ENCODE measurements at regions not wholly inside any gene's neighbourhood (a gene's known extent, or its start where the extent isn't known, plus 50 kb on each side); places are given as distances from the start of the nearest gene placed in this dataset.

DNA sequence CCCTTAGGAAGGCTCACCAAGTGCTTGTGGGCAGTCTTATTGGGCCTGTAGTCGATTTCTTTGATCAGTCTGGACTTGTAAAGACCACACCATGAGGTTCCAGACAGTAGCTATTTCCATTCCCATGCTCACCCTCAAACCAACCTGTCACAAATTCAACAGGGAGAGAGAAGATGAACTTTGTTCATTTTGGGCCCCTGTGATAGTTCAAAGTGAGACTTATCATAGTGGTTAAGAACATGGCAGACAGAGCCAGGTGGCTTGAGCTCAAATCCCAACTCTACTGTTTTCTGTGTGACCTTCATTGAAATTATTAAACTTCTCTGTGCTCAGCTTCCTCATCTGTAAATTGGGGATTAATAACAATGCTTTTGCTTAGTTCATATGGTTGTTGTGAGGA, 53.9 kb upstream of the CTLA4 start:
- H3K4me3 ChIP-seq (ENCODE audit: control insufficient read depth in 1 of 7, extremely low read depth in 1 of 7, insufficient read depth in 4 of 7, low read depth in 2 of 7, low read length in 6 of 7): no peak overlapping the region
- ChIA-PET POLR2A (no interaction called here), CTCF (interaction anchor here (1.0 to 9.5 kb wide), 6 partner anchors 324 to 588 kb away, joined by 3 to 110 read pairs (median 9); no protein-coding TSS in a partner anchor)
- peaks cover 0 to 6% (median 0%) of the 10 kb centered on the region in 5 experiments for H3K27me3 ChIP-seq (replicated peaks in 2 of 5; ENCODE audit: control insufficient read depth in 4 of 5, insufficient read depth in 5 of 5, low read length in 4 of 5)
- H3K27ac ChIP-seq (ENCODE audit: insufficient read depth in 1 of 2, low read depth in 1 of 2, low read length in 2 of 2, poor library complexity in 1 of 2, severe bottlenecking in 2 of 2): no peak overlapping the region
- H3K9me3 ChIP-seq (ENCODE audit: control extremely low read depth in 1 of 5, control insufficient read depth in 4 of 5, insufficient read depth in 2 of 5, low read depth in 1 of 5, low read length in 4 of 5): no peaks in the 10 kb centered on the region
- no peaks in the 10 kb centered on the region for H3K36me3 ChIP-seq (ENCODE audit: control insufficient read depth in 4 of 4, insufficient read depth in 4 of 4, low read length in 3 of 4)
- WGBS (ENCODE audit: insufficient coverage): no CpG with 5 or more reads among the region's 1 CpG
- DNase-seq: no peak
- peaks cover 0 to 11% (median 7%) of the 10 kb centered on the region in 4 experiments for H3K4me1 ChIP-seq (ENCODE audit: control extremely low read depth in 1 of 4, control insufficient read depth in 4 of 4, insufficient read depth in 4 of 4, low read length in 3 of 4)

DNA sequence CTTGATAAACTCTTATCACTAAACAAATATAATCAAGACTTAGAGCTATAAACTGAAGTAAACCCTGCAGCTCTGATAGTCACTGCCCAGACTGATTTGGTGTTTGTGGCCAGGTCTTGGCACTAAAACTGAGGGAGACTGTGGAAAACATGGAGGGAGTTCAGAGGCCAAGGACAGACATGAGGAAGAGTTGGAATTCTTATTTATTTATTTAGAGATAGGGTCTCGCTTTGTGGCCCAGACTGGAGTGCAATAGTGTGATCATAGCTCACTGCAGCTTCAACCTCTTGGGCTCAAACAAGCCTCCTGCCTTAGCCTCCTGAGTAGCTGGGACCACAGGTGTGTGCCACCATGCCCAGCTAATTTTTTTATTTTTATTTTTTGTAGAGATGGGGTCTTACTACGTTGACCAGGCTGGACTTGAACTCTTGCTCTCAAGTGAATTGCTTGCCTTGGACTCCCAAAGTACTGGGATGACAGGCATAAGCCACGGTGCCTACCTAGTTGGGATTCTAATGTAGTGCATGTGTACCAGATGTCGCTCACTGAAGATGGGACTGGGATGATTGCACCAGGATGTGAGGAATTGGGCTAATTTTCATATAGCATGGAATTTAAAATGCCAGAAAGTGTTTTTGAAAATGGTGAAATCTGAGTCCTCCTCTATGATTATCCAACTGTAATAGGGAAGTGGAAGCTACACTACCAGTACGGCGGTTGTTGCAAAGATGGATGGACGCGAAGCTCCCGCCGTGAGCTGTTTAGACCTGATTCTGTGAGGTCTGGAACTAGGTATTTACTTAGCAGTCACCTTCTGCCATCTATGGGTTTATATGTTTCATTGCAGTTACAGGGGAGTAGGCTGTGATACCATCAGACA, 52.7 kb upstream of the CTLA4 start:
- Histone ChIP-seq H3K4me3 (ENCODE audit: control insufficient read depth in 1 of 7, extremely low read depth in 1 of 7, insufficient read depth in 4 of 7, low read depth in 2 of 7, low read length in 6 of 7) (peak overlapping the region in 1 of 7 experiments; percentile 26), H3K27me3 (replicated peaks in 2 of 5; ENCODE audit: control insufficient read depth in 4 of 5, insufficient read depth in 5 of 5, low read length in 4 of 5) (peaks cover 0 to 6% (median 0%) of the 10 kb centered on the region in 5 experiments), H3K4me1 (ENCODE audit: control extremely low read depth in 1 of 4, control insufficient read depth in 4 of 4, insufficient read depth in 4 of 4, low read length in 3 of 4) (peaks cover 0 to 11% (median 7%) of the 10 kb centered on the region in 4 experiments), H3K9me3 (ENCODE audit: control extremely low read depth in 1 of 5, control insufficient read depth in 4 of 5, insufficient read depth in 2 of 5, low read depth in 1 of 5, low read length in 4 of 5) (no peaks in the 10 kb centered on the region), H3K36me3 (ENCODE audit: control insufficient read depth in 4 of 4, insufficient read depth in 4 of 4, low read length in 3 of 4) (no peaks in the 10 kb centered on the region), H3K27ac (ENCODE audit: insufficient read depth in 1 of 2, low read depth in 1 of 2, low read length in 2 of 2, poor library complexity in 1 of 2, severe bottlenecking in 2 of 2) (no peak overlapping the region)
- DNase-seq: peak; percentile 70 to 87 (median 85)
- ChIA-PET CTCF (interaction anchor here (0.6 to 9.5 kb wide), 20 partner anchors 9 to 1489 kb away, joined by 3 to 110 read pairs (median 4); no protein-coding TSS in a partner anchor), POLR2A (no interaction called here)
- WGBS (ENCODE audit: insufficient coverage): 34% methylated on average over 6 of the region's 10 CpGs

DNA sequence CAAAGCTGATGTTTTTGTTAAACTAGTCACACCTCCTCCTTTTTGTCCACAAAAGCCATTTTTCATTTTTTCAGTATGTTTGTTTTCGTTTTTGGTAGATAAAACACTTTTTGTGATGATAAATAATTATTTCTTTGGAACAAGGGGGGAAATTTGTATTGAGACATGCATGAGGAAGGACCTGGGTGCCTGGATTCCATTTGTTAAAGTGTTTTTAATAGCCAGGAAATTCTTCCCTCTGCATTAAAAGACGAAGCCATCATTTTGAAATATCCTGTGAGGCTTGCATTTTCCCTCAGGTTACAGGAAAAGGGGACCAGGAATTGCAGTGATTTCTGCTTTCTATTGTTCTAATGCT, 52.1 kb upstream of the CTLA4 start:
- no peak overlapping the region for H3K4me3 ChIP-seq (ENCODE audit: control insufficient read depth in 1 of 7, extremely low read depth in 1 of 7, insufficient read depth in 4 of 7, low read depth in 2 of 7, low read length in 6 of 7)
- CTCF ChIA-PET: interaction anchor here (0.6 to 9.5 kb wide), 16 partner anchors 9 to 1488 kb away, joined by 3 to 110 read pairs (median 5); no protein-coding TSS in a partner anchor
- no CpG with 5 or more reads among the region's 2 CpGs for WGBS (ENCODE audit: insufficient coverage)

DNA sequence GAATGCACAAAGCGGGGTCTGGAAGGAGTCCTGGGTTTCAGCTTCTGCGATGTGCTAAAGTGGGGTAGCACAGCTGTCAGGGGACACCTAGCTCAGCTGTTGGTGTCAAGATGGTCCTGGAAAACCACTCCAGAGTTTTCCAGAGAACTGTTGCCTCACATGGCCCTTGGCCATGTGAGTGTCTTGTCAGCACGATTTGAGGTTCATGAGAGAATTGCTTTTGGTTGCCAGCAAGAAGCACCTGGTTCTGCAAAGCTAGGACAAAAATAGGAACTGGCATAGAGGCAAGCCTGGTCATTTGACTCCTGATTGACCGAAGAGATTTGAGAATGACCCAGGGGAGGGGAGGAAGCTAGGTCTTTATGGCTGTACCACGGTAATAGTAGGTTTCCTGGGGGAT, 50.4 kb upstream of the CTLA4 start:
- Histone ChIP-seq H3K4me1 (ENCODE audit: control extremely low read depth in 1 of 4, control insufficient read depth in 4 of 4, insufficient read depth in 4 of 4, low read length in 3 of 4) (peaks cover 0 to 4% (median 2%) of the 10 kb centered on the region in 4 experiments), H3K9me3 (ENCODE audit: control extremely low read depth in 1 of 5, control insufficient read depth in 4 of 5, insufficient read depth in 2 of 5, low read depth in 1 of 5, low read length in 4 of 5) (no peaks in the 10 kb centered on the region), H3K36me3 (ENCODE audit: control insufficient read depth in 4 of 4, insufficient read depth in 4 of 4, low read length in 3 of 4) (no peaks in the 10 kb centered on the region), H3K27ac (ENCODE audit: insufficient read depth in 1 of 2, low read depth in 1 of 2, low read length in 2 of 2, poor library complexity in 1 of 2, severe bottlenecking in 2 of 2) (no peak overlapping the region), H3K27me3 (replicated peaks in 2 of 5; ENCODE audit: control insufficient read depth in 4 of 5, insufficient read depth in 5 of 5, low read length in 4 of 5) (peaks cover 0 to 6% (median 0%) of the 10 kb centered on the region in 5 experiments), H3K4me3 (ENCODE audit: control insufficient read depth in 1 of 7, extremely low read depth in 1 of 7, insufficient read depth in 4 of 7, low read depth in 2 of 7, low read length in 6 of 7) (no peak overlapping the region)
- WGBS (ENCODE audit: insufficient coverage): 93% methylated on average over 4 of the region's 5 CpGs
- ChIA-PET POLR2A (no interaction called here), CTCF (interaction anchor here (1.4 to 9.5 kb wide), 4 partner anchors 16 to 337 kb away, joined by 4 to 110 read pairs (median 14); no protein-coding TSS in a partner anchor)
- no peak for DNase-seq

More for the DNA sequence above, 52.1 kb upstream of the CTLA4 start:
- Histone ChIP-seq H3K27ac (ENCODE audit: insufficient read depth in 1 of 2, low read depth in 1 of 2, low read length in 2 of 2, poor library complexity in 1 of 2, severe bottlenecking in 2 of 2) (no peak overlapping the region), H3K27me3 (replicated peaks in 2 of 5; ENCODE audit: control insufficient read depth in 4 of 5, insufficient read depth in 5 of 5, low read length in 4 of 5) (peaks cover 0 to 6% (median 0%) of the 10 kb centered on the region in 5 experiments), H3K4me1 (ENCODE audit: control extremely low read depth in 1 of 4, control insufficient read depth in 4 of 4, insufficient read depth in 4 of 4, low read length in 3 of 4) (peaks cover 0 to 11% (median 7%) of the 10 kb centered on the region in 4 experiments), H3K9me3 (ENCODE audit: control extremely low read depth in 1 of 5, control insufficient read depth in 4 of 5, insufficient read depth in 2 of 5, low read depth in 1 of 5, low read length in 4 of 5) (no peaks in the 10 kb centered on the region), H3K36me3 (ENCODE audit: control insufficient read depth in 4 of 4, insufficient read depth in 4 of 4, low read length in 3 of 4) (no peaks in the 10 kb centered on the region)
- no peak for DNase-seq
- POLR2A ChIA-PET: no interaction called here

All from common myeloid progenitor, CD34-positive (primary cell).